HCEC 1CT (cell line): ENCODE measurements at regions not wholly inside any gene's neighbourhood (a gene's known extent, or its start where the extent isn't known, plus 50 kb on each side); places are given as distances from the start of the nearest gene placed in this dataset.
A peak's percentile ranks its signal among the peaks of the same experiment; 100 is the strongest.

ENCODE experiments used
- DNase-seq: peaks from one replicate; pipeline ENCODE4 v3.0.0-alpha.2; 2017

- peak; percentile 38 for DNase-seq
Measured at GRCh38 chr11:93248602-93249001, 50.8 kb upstream of the SLC36A4 start.

GRCh38 chr11:93249459-93250220 is 51.8 kb upstream of the SLC36A4 start:
- peak; percentile 3 for DNase-seq

- no peak for DNase-seq
Measured at GRCh38 chr11:93250326-93250725, 52.5 kb upstream of the SLC36A4 start.

- DNase-seq = no peak
Measured at GRCh38 chr11:93251922-93252321, 54.1 kb upstream of the SLC36A4 start.

- no peak for DNase-seq
Measured at GRCh38 chr11:93253111-93253510, 55.3 kb upstream of the SLC36A4 start.

- no peak for DNase-seq
Measured at GRCh38 chr11:93256623-93257022, 58.8 kb upstream of the SLC36A4 start.

GRCh38 chr11:93267383-93267782 is 63.2 kb upstream of the DEUP1 start:
- no peak for DNase-seq

GRCh38 chr11:93268287-93269040 is 62.1 kb upstream of the DEUP1 start:
- DNase-seq = no peak

GRCh38 chr11:93271596-93271995 is 58.9 kb upstream of the DEUP1 start:
- no peak for DNase-seq

- no peak for DNase-seq
Measured at GRCh38 chr11:93274851-93275250, 55.7 kb upstream of the DEUP1 start.

- DNase-seq = no peak
Measured at GRCh38 chr11:93278976-93279375, 51.6 kb upstream of the DEUP1 start.

- DNase-seq = no peak
Measured at GRCh38 chr11:93279851-93280347, 50.6 kb upstream of the DEUP1 start.
